Cardiac muscle cell (in vitro differentiated cells and primary cell): ENCODE measurements at regions not wholly inside any gene's neighbourhood (a gene's known extent, or its start where the extent isn't known, plus 50 kb on each side); places are given as distances from the start of the nearest gene placed in this dataset.

ENCODE experiments used
- DNase-seq, 2 donors: peaks; one replicate each; pipeline versions ENCODE4 v3.0.0 to v3.0.0-alpha.2; 2010 to 2017; ENCODE audit warnings: low read depth in 1 of 2, low spot score in 1 of 2
- H3K27ac ChIP-seq: fragments of 200-600 bp; sonication (generic); 2 replicates; pipeline ENCODE4 v1.5.1; 2016
- H3K27me3 ChIP-seq: fragments of 200-600 bp; sonication (generic); 2 replicates; pipeline ENCODE4 v1.6.0; 2016; ENCODE audit warnings: control low read depth
- H3K36me3 ChIP-seq: fragments of 200-600 bp; sonication (generic); 2 replicates; pipeline ENCODE4 v1.5.1; 2016; ENCODE audit warnings: control low read depth
- H3K4me1 ChIP-seq: fragments of 200-600 bp; sonication (generic); 2 replicates; pipeline ENCODE4 v1.8.1; 2017; ENCODE audit warnings: low read depth, mild to moderate bottlenecking, mixed run types
- H3K4me3 ChIP-seq: fragments of 200-600 bp; sonication (generic); 2 replicates; pipeline ENCODE4 v1.5.1; 2016; ENCODE audit warnings: mild to moderate bottlenecking
- H3K9me3 ChIP-seq: fragments of 200-600 bp; sonication (generic); 2 replicates; pipeline ENCODE4 v1.5.1; 2017; ENCODE audit warnings: low read depth, mild to moderate bottlenecking, control low read depth
- CTCF ChIP-seq: IDR thresholded peaks from 2 replicates; pipeline ENCODE4 v1.5.1; 2012; ENCODE audit warnings: low read depth, mild to moderate bottlenecking, low read length

- peaks cover 11% of the 10 kb centered on the region for H3K4me1 ChIP-seq
Measured at GRCh38 chr1:90572446-90572845, 144.7 kb downstream of the BARHL2 start.

GRCh38 chr1:90568436-90568835, 148.7 kb downstream of the BARHL2 start:
- Histone ChIP-seq H3K9me3 (no peaks in the 10 kb centered on the region), H3K27me3 (no peaks in the 10 kb centered on the region), H3K4me3 (no peak overlapping the region), H3K27ac (no peak overlapping the region), H3K4me1 (no peaks in the 10 kb centered on the region), H3K36me3 (no peaks in the 10 kb centered on the region)
- no peak for DNase-seq
- no peak for TF ChIP-seq CTCF

More at GRCh38 chr1:90572446-90572845, 144.7 kb downstream of the BARHL2 start:
- Histone ChIP-seq H3K27me3 (no peaks in the 10 kb centered on the region), H3K27ac (no peak overlapping the region), H3K9me3 (no peaks in the 10 kb centered on the region), H3K36me3 (no peaks in the 10 kb centered on the region), H3K4me3 (no peak overlapping the region)
- TF ChIP-seq CTCF: no peak
- no peak for DNase-seq

GRCh38 chr1:90564164-90564563, 152.9 kb downstream of the BARHL2 start:
- no peaks in the 10 kb centered on the region for H3K9me3 ChIP-seq

GRCh38 chr1:90562892-90563291, 154.2 kb downstream of the BARHL2 start:
- Histone ChIP-seq H3K36me3 (no peaks in the 10 kb centered on the region), H3K27me3 (no peaks in the 10 kb centered on the region), H3K9me3 (no peaks in the 10 kb centered on the region), H3K27ac (no peak overlapping the region), H3K4me3 (no peak overlapping the region), H3K4me1 (no peaks in the 10 kb centered on the region)
- TF ChIP-seq CTCF: no peak
- no peak for DNase-seq

More at GRCh38 chr1:90564164-90564563, 152.9 kb downstream of the BARHL2 start:
- Histone ChIP-seq H3K4me1 (no peaks in the 10 kb centered on the region), H3K36me3 (no peaks in the 10 kb centered on the region), H3K27ac (no peak overlapping the region), H3K27me3 (no peaks in the 10 kb centered on the region), H3K4me3 (no peak overlapping the region)
- DNase-seq: no peak
- TF ChIP-seq CTCF: no peak

GRCh38 chr1:90561911-90562310, 155.2 kb downstream of the BARHL2 start:
- no peaks in the 10 kb centered on the region for H3K4me1 ChIP-seq
- no peaks in the 10 kb centered on the region for H3K27me3 ChIP-seq
- no peak for DNase-seq
- H3K4me3 ChIP-seq: no peak overlapping the region
- no peak overlapping the region for H3K27ac ChIP-seq
- no peak for TF ChIP-seq CTCF
- H3K9me3 ChIP-seq: no peaks in the 10 kb centered on the region
- no peaks in the 10 kb centered on the region for H3K36me3 ChIP-seq
